ENCODE measurements at regions not wholly inside any gene's neighbourhood (a gene's known extent, or its start where the extent isn't known, plus 50 kb on each side); places are given as distances from the start of the nearest gene placed in this dataset.
"Not testable (repeated sequence)": the region's sequence is repeated elsewhere in the genome, so short reads cannot be mapped to it uniquely, and the experiment has no call there.

- intact Hi-C loops (cut with DNase I) = not testable (repeated sequence)
Observed at GRCh38 chr6:120931520-120932180, 402.6 kb downstream of the TBC1D32 start.

GRCh38 chr6:120930500-120930899, 403.8 kb downstream of the TBC1D32 start:
- intact Hi-C loops (cut with DNase I); DNase-seq: not testable (repeated sequence)

More at GRCh38 chr6:120931520-120932180, 402.6 kb downstream of the TBC1D32 start:
- not testable (repeated sequence) for DNase-seq

GRCh38 chr6:120924214-120924613, 410.1 kb downstream of the TBC1D32 start:
- intact Hi-C loops (cut with DNase I) = no loop called here
- DNase-seq = no peak

GRCh38 chr6:120918137-120918536, 416.1 kb downstream of the TBC1D32 start:
- DNase-seq = no peak
- intact Hi-C loops (cut with DNase I) = no loop called here

GRCh38 chr6:120916844-120917243, 417.4 kb downstream of the TBC1D32 start:
- DNase-seq = no peak
- intact Hi-C loops (cut with DNase I) = no loop called here

- intact Hi-C loops (cut with DNase I) = no loop called here
Observed at GRCh38 chr6:120913486-120913885, 420.8 kb downstream of the TBC1D32 start.

GRCh38 chr6:120908767-120909166, 425.5 kb downstream of the TBC1D32 start:
- intact Hi-C loops (cut with DNase I) = no loop called here
- no peak for DNase-seq

More at GRCh38 chr6:120913486-120913885, 420.8 kb downstream of the TBC1D32 start:
- no peak for DNase-seq

- intact Hi-C loops (cut with DNase I) = no loop called here
- no peak for DNase-seq
Observed at GRCh38 chr6:120903836-120904235, 430.4 kb downstream of the TBC1D32 start.

GRCh38 chr6:120899932-120900331, 434.3 kb downstream of the TBC1D32 start:
- intact Hi-C loops (cut with DNase I) = no loop called here
- DNase-seq = no peak

GRCh38 chr6:120894077-120894476, 440.2 kb downstream of the TBC1D32 start:
- intact Hi-C loops (cut with DNase I) = no loop called here
- no peak for DNase-seq

GRCh38 chr6:120876931-120877330, 457.3 kb downstream of the TBC1D32 start:
- DNase-seq = no peak
- intact Hi-C loops (cut with DNase I) = no loop called here

- intact Hi-C loops (cut with DNase I) = no loop called here
- no peak for DNase-seq
Observed at GRCh38 chr6:120876424-120876823, 457.9 kb downstream of the TBC1D32 start.

- no peak for DNase-seq
- intact Hi-C loops (cut with DNase I) = no loop called here
Observed at GRCh38 chr6:120875900-120876299, 458.4 kb downstream of the TBC1D32 start.

- DNase-seq = peak in 3 of 10 donors; percentile 57 to 80 (median 57)
- intact Hi-C loops (cut with DNase I) = no loop called here
Observed at GRCh38 chr6:120874422-120874821, 459.9 kb downstream of the TBC1D32 start.

- DNase-seq = peak in 3 of 10 donors; percentile 61 to 66 (median 65)
- intact Hi-C loops (cut with DNase I) = no loop called here
Observed at GRCh38 chr6:120873125-120873865, 461.0 kb downstream of the TBC1D32 start.

- intact Hi-C loops (cut with DNase I) = no loop called here
- no peak for DNase-seq
Observed at GRCh38 chr6:120872262-120872578, 462.1 kb downstream of the TBC1D32 start.

GRCh38 chr6:120871416-120872261, 462.6 kb downstream of the TBC1D32 start:
- DNase-seq = peak in 3 of 10 donors; percentile 55 to 82 (median 65)
- intact Hi-C loops (cut with DNase I) = no loop called here

GRCh38 chr6:120869397-120869796, 464.9 kb downstream of the TBC1D32 start:
- intact Hi-C loops (cut with DNase I) = no loop called here
- DNase-seq = no peak

- intact Hi-C loops (cut with DNase I) = no loop called here
- DNase-seq = peak in 2 of 10 donors; percentile 22 to 59
Observed at GRCh38 chr6:120857422-120857821, 476.9 kb downstream of the TBC1D32 start.

GRCh38 chr6:120854583-120854982, 479.7 kb downstream of the TBC1D32 start:
- intact Hi-C loops (cut with DNase I) = no loop called here
- DNase-seq = no peak

GRCh38 chr6:120853489-120853888, 480.8 kb downstream of the TBC1D32 start:
- intact Hi-C loops (cut with DNase I) = no loop called here
- no peak for DNase-seq
